ENCODE measurements at regions not wholly inside any gene's neighbourhood (a gene's known extent, or its start where the extent isn't known, plus 50 kb on each side); places are given as distances from the start of the nearest gene placed in this dataset.
"Not testable (repeated sequence)": the region's sequence is repeated elsewhere in the genome, so short reads cannot be mapped to it uniquely, and the experiment has no call there.

- in situ Hi-C loops (cut with HindIII; ENCODE audit: low sequenced_read_pairs): no loop called here
Measured at GRCh38 chr13:69283301-69283700, 824.3 kb upstream of the ATXN8OS start.

- in situ Hi-C loops (cut with HindIII; ENCODE audit: low sequenced_read_pairs): no loop called here
Measured at GRCh38 chr13:69280399-69280798, 827.2 kb upstream of the ATXN8OS start.

GRCh38 chr13:69279213-69279612 is 828.4 kb upstream of the ATXN8OS start:
- in situ Hi-C loops (cut with HindIII; ENCODE audit: low sequenced_read_pairs): no loop called here

- in situ Hi-C loops (cut with HindIII; ENCODE audit: low sequenced_read_pairs): no loop called here
Measured at GRCh38 chr13:69274231-69274630, 833.4 kb upstream of the ATXN8OS start.

GRCh38 chr13:69264362-69265334 is 843.0 kb upstream of the ATXN8OS start:
- in situ Hi-C loops (cut with HindIII; ENCODE audit: low sequenced_read_pairs): no loop called here

GRCh38 chr13:69243366-69243765 is 864.3 kb upstream of the ATXN8OS start:
- in situ Hi-C loops (cut with HindIII; ENCODE audit: low sequenced_read_pairs): no loop called here

- in situ Hi-C loops (cut with HindIII; ENCODE audit: low sequenced_read_pairs): no loop called here
Measured at GRCh38 chr13:69234171-69234570, 873.5 kb upstream of the ATXN8OS start.

GRCh38 chr13:69226427-69226826 is 881.2 kb upstream of the ATXN8OS start:
- in situ Hi-C loops (cut with HindIII; ENCODE audit: low sequenced_read_pairs): no loop called here

- in situ Hi-C loops (cut with HindIII; ENCODE audit: low sequenced_read_pairs): not testable (repeated sequence)
Measured at GRCh38 chr13:69221633-69222498, 885.8 kb upstream of the ATXN8OS start.

- in situ Hi-C loops (cut with HindIII; ENCODE audit: low sequenced_read_pairs): no loop called here
Measured at GRCh38 chr13:69213396-69213795, 894.2 kb upstream of the ATXN8OS start.

- in situ Hi-C loops (cut with HindIII; ENCODE audit: low sequenced_read_pairs): no loop called here
Measured at GRCh38 chr13:69204620-69205019, 903.0 kb upstream of the ATXN8OS start.

GRCh38 chr13:69202996-69203395 is 904.6 kb upstream of the ATXN8OS start:
- in situ Hi-C loops (cut with HindIII; ENCODE audit: low sequenced_read_pairs): no loop called here

GRCh38 chr13:69199664-69200063 is 908.0 kb upstream of the ATXN8OS start:
- in situ Hi-C loops (cut with HindIII; ENCODE audit: low sequenced_read_pairs): no loop called here

- in situ Hi-C loops (cut with HindIII; ENCODE audit: low sequenced_read_pairs): no loop called here
Measured at GRCh38 chr13:69198706-69199105, 908.9 kb upstream of the ATXN8OS start.

- in situ Hi-C loops (cut with HindIII; ENCODE audit: low sequenced_read_pairs): no loop called here
Measured at GRCh38 chr13:69194130-69194529, 913.5 kb upstream of the ATXN8OS start.

GRCh38 chr13:69180034-69180433 is 927.6 kb upstream of the ATXN8OS start:
- in situ Hi-C loops (cut with HindIII; ENCODE audit: low sequenced_read_pairs): no loop called here

GRCh38 chr13:69178000-69178399 is 929.6 kb upstream of the ATXN8OS start:
- in situ Hi-C loops (cut with HindIII; ENCODE audit: low sequenced_read_pairs): no loop called here

- in situ Hi-C loops (cut with HindIII; ENCODE audit: low sequenced_read_pairs): no loop called here
Measured at GRCh38 chr13:69168436-69168835, 939.2 kb upstream of the ATXN8OS start.

GRCh38 chr13:69155136-69155535 is 952.5 kb upstream of the ATXN8OS start:
- in situ Hi-C loops (cut with HindIII; ENCODE audit: low sequenced_read_pairs): no loop called here

GRCh38 chr13:69142101-69142500 is 965.5 kb upstream of the ATXN8OS start:
- in situ Hi-C loops (cut with HindIII; ENCODE audit: low sequenced_read_pairs): no loop called here

- in situ Hi-C loops (cut with HindIII; ENCODE audit: low sequenced_read_pairs): no loop called here
Measured at GRCh38 chr13:69124996-69125395, 982.6 kb upstream of the ATXN8OS start.

Data from endothelial cell of hepatic sinusoid (primary cell).